HEK293 (cell line): ENCODE measurements at regions not wholly inside any gene's neighbourhood (a gene's known extent, or its start where the extent isn't known, plus 50 kb on each side); places are given as distances from the start of the nearest gene placed in this dataset.

Experiments used
- CTCF ChIA-PET: fragments of 350-600 bp; formaldehyde crosslinking; extraction: SDS; loops from one replicate; lab custom pipeline; 2021; ENCODE audit warnings: antibody characterized with exemption; lab: Yijun Ruan, JAX
- POLR2A ChIA-PET: fragments of 300-600 bp; formaldehyde crosslinking; extraction: SDS; loops from one replicate; lab custom pipeline; 2020; ENCODE audit warnings: antibody characterized with exemption, inconsistent platforms; lab: Yijun Ruan, JAX
- H3K27ac ChIP-seq: fragments of 200-500 bp; sonication (Bioruptor generic); 2 replicates; pipeline ENCODE4 v1.5.1; 2014; ENCODE audit warnings: low read depth, low read length, control low read depth, inconsistent platforms; ENCODE audit errors: extremely low read depth
- H3K36me3 ChIP-seq, 2 experiments: fragments of 200-500 bp in 1 of 2; sonication (Bioruptor generic) in 1 of 2; 1 replicate in 1 of 2; 2 replicates in 1 of 2; pipeline ENCODE4 v1.5.1; 2014 to 2017; ENCODE audit warnings: inconsistent platforms in 2 of 2, low read length in 2 of 2; ENCODE audit not compliant: control insufficient read depth in 2 of 2, insufficient read depth in 1 of 2
- H3K4me1 ChIP-seq: fragments of 200-500 bp; sonication (Bioruptor generic); 2 replicates; pipeline ENCODE4 v1.5.1; 2014; ENCODE audit warnings: mild to moderate bottlenecking, low read length, inconsistent platforms; ENCODE audit not compliant: control insufficient read depth, insufficient read depth
- H3K4me3 ChIP-seq: 2 replicates; pipeline ENCODE4 v1.5.1; 2011; ENCODE audit warnings: low read depth, mild to moderate bottlenecking, control low read depth, low read length, moderate library complexity
- H3K9me3 ChIP-seq: fragments of 200-500 bp; sonication (Bioruptor generic); 2 replicates; pipeline ENCODE4 v1.5.1; 2014; ENCODE audit warnings: low read depth, low read length, inconsistent platforms; ENCODE audit not compliant: control insufficient read depth, insufficient read depth
- BCL11B ChIP-seq: fragments of 450-650 bp; formaldehyde crosslinking; IDR thresholded peaks from 2 replicates; pipeline ENCODE4 v1.5.1; 2016; ENCODE audit warnings: low read depth, missing biosample characterization, missing genetic modification characterization
- KLF9 ChIP-seq: fragments of 450-650 bp; formaldehyde crosslinking; IDR thresholded peaks from 2 replicates; pipeline ENCODE4 v1.5.1; 2016; ENCODE audit warnings: missing biosample characterization, missing genetic modification characterization, low read depth
- OVOL3 ChIP-seq: fragments of 450-650 bp; formaldehyde crosslinking; IDR thresholded peaks from 2 replicates; pipeline ENCODE4 v1.5.1; 2016; ENCODE audit warnings: missing biosample characterization, missing genetic modification characterization
- SALL2 ChIP-seq: fragments of 450-650 bp; formaldehyde crosslinking; IDR thresholded peaks from 2 replicates; pipeline ENCODE4 v1.5.0; 2017; ENCODE audit warnings: missing biosample characterization, mild to moderate bottlenecking, missing genetic modification characterization, borderline replicate concordance
- ZNF112 ChIP-seq: fragments of 450-650 bp; formaldehyde crosslinking; IDR thresholded peaks from 2 replicates; pipeline ENCODE4 v1.5.0; 2017; ENCODE audit warnings: missing biosample characterization, missing genetic modification characterization
- ZNF146 ChIP-seq: fragments of 450-650 bp; formaldehyde crosslinking; IDR thresholded peaks from 2 replicates; pipeline ENCODE4 v1.5.1; 2016; ENCODE audit warnings: missing biosample characterization, missing genetic modification characterization
- ZNF174 ChIP-seq: fragments of 450-650 bp; formaldehyde crosslinking; IDR thresholded peaks from 2 replicates; pipeline ENCODE4 v1.5.0; 2017; ENCODE audit warnings: missing biosample characterization, mild to moderate bottlenecking, missing genetic modification characterization
- ZNF211 ChIP-seq: fragments of 450-650 bp; formaldehyde crosslinking; IDR thresholded peaks from 2 replicates; pipeline ENCODE4 v1.5.1; 2016; ENCODE audit warnings: low read depth, missing biosample characterization, missing genetic modification characterization
- ZNF266 ChIP-seq: fragments of 450-650 bp; formaldehyde crosslinking; IDR thresholded peaks from 2 replicates; pipeline ENCODE4 v1.5.1; 2016; ENCODE audit warnings: missing biosample characterization, missing genetic modification characterization, low read depth
- ZNF280C ChIP-seq: fragments of 450-650 bp; formaldehyde crosslinking; IDR thresholded peaks from 2 replicates; pipeline ENCODE4 v1.5.1; 2016; ENCODE audit warnings: missing biosample characterization, missing genetic modification characterization
- ZNF366 ChIP-seq: fragments of 450-650 bp; formaldehyde crosslinking; conservative IDR thresholded peaks from 2 replicates; pipeline ENCODE4 v1.5.1; 2016; ENCODE audit warnings: missing biosample characterization, missing genetic modification characterization
- ZNF404 ChIP-seq: fragments of 450-650 bp; formaldehyde crosslinking; IDR thresholded peaks from 2 replicates; pipeline ENCODE4 v1.5.1; 2017; ENCODE audit warnings: missing biosample characterization, missing genetic modification characterization
- ZNF426 ChIP-seq: fragments of 450-650 bp; formaldehyde crosslinking; IDR thresholded peaks from 2 replicates; pipeline ENCODE4 v1.5.1; 2017; ENCODE audit warnings: missing biosample characterization, missing genetic modification characterization, mild to moderate bottlenecking, inconsistent platforms, moderate library complexity
- ZNF501 ChIP-seq: fragments of 450-650 bp; formaldehyde crosslinking; IDR thresholded peaks from 2 replicates; pipeline ENCODE4 v1.5.1; 2016; ENCODE audit warnings: missing biosample characterization, missing genetic modification characterization
- ZNF585B ChIP-seq: fragments of 450-650 bp; formaldehyde crosslinking; IDR thresholded peaks from 2 replicates; pipeline ENCODE4 v1.5.1; 2016; ENCODE audit warnings: missing biosample characterization, missing genetic modification characterization
- ZNF639 ChIP-seq: fragments of 450-650 bp; formaldehyde crosslinking; IDR thresholded peaks from 2 replicates; pipeline ENCODE4 v1.5.1; 2016; ENCODE audit warnings: missing biosample characterization, missing genetic modification characterization
- ZNF670 ChIP-seq: fragments of 450-650 bp; formaldehyde crosslinking; IDR thresholded peaks from 2 replicates; pipeline ENCODE4 v1.5.1; 2016; ENCODE audit warnings: missing biosample characterization, missing genetic modification characterization, low read depth
- ZNF701 ChIP-seq: fragments of 450-650 bp; formaldehyde crosslinking; IDR thresholded peaks from 2 replicates; pipeline ENCODE4 v1.5.1; 2016; ENCODE audit warnings: missing biosample characterization, missing genetic modification characterization
- ZNF707 ChIP-seq: fragments of 450-650 bp; formaldehyde crosslinking; IDR thresholded peaks from 2 replicates; pipeline ENCODE4 v1.5.1; 2016; ENCODE audit warnings: missing biosample characterization, missing genetic modification characterization
- ZSCAN5A ChIP-seq: fragments of 450-650 bp; formaldehyde crosslinking; IDR thresholded peaks from 2 replicates; pipeline ENCODE4 v1.5.1; 2016; ENCODE audit warnings: missing biosample characterization, missing genetic modification characterization
- TF ChIP-seq, protein P1 (sequence below): fragments of 450-650 bp; formaldehyde crosslinking; IDR thresholded peaks from 2 replicates; pipeline ENCODE4 v1.5.1; 2016; ENCODE audit warnings: missing biosample characterization, missing genetic modification characterization
- TF ChIP-seq, protein P2 (sequence below): fragments of 450-650 bp; formaldehyde crosslinking; IDR thresholded peaks from 2 replicates; pipeline ENCODE4 v1.5.1; 2016; ENCODE audit warnings: missing biosample characterization, missing genetic modification characterization

- TF ChIP-seq ZNF639 (tag by site-specific recombination), result no peak
- TF ChIP-seq, protein P1, sequence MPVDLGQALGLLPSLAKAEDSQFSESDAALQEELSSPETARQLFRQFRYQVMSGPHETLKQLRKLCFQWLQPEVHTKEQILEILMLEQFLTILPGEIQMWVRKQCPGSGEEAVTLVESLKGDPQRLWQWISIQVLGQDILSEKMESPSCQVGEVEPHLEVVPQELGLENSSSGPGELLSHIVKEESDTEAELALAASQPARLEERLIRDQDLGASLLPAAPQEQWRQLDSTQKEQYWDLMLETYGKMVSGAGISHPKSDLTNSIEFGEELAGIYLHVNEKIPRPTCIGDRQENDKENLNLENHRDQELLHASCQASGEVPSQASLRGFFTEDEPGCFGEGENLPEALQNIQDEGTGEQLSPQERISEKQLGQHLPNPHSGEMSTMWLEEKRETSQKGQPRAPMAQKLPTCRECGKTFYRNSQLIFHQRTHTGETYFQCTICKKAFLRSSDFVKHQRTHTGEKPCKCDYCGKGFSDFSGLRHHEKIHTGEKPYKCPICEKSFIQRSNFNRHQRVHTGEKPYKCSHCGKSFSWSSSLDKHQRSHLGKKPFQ (tag by site-specific recombination), result no peak
- TF ChIP-seq ZNF426 (tag by site-specific recombination), result no peak
Measured at GRCh38 chr16:59320657-59321056, 586.5 kb upstream of the GOT2 start (continued).

- H3K27ac ChIP-seq, result no peak overlapping the region
- CTCF ChIA-PET, result no interaction called here
- no peaks in the 10 kb centered on the region for H3K9me3 ChIP-seq
- POLR2A ChIA-PET, result no interaction called here
- no peaks in the 10 kb centered on the region for H3K4me1 ChIP-seq
- no peak overlapping the region for H3K4me3 ChIP-seq
- TF ChIP-seq ZNF280C (tag by site-specific recombination), result no peak
- TF ChIP-seq ZNF112 (tag by site-specific recombination), result no peak
- TF ChIP-seq ZNF266 (tag by site-specific recombination), result no peak
- TF ChIP-seq ZNF404 (tag by site-specific recombination), result no peak
- TF ChIP-seq, protein P2, sequence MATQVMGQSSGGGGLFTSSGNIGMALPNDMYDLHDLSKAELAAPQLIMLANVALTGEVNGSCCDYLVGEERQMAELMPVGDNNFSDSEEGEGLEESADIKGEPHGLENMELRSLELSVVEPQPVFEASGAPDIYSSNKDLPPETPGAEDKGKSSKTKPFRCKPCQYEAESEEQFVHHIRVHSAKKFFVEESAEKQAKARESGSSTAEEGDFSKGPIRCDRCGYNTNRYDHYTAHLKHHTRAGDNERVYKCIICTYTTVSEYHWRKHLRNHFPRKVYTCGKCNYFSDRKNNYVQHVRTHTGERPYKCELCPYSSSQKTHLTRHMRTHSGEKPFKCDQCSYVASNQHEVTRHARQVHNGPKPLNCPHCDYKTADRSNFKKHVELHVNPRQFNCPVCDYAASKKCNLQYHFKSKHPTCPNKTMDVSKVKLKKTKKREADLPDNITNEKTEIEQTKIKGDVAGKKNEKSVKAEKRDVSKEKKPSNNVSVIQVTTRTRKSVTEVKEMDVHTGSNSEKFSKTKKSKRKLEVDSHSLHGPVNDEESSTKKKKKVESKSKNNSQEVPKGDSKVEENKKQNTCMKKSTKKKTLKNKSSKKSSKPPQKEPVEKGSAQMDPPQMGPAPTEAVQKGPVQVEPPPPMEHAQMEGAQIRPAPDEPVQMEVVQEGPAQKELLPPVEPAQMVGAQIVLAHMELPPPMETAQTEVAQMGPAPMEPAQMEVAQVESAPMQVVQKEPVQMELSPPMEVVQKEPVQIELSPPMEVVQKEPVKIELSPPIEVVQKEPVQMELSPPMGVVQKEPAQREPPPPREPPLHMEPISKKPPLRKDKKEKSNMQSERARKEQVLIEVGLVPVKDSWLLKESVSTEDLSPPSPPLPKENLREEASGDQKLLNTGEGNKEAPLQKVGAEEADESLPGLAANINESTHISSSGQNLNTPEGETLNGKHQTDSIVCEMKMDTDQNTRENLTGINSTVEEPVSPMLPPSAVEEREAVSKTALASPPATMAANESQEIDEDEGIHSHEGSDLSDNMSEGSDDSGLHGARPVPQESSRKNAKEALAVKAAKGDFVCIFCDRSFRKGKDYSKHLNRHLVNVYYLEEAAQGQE, result no peak
- TF ChIP-seq ZNF366 (tag by site-specific recombination), result no peak
- TF ChIP-seq ZNF585B (tag by site-specific recombination), result no peak
- no peak for TF ChIP-seq ZNF701 (tag by site-specific recombination)
- no peak for TF ChIP-seq BCL11B
- no peaks in the 10 kb centered on the region for H3K36me3 ChIP-seq
Measured at GRCh38 chr16:59319871-59320270, 585.8 kb upstream of the GOT2 start.

DNA sequence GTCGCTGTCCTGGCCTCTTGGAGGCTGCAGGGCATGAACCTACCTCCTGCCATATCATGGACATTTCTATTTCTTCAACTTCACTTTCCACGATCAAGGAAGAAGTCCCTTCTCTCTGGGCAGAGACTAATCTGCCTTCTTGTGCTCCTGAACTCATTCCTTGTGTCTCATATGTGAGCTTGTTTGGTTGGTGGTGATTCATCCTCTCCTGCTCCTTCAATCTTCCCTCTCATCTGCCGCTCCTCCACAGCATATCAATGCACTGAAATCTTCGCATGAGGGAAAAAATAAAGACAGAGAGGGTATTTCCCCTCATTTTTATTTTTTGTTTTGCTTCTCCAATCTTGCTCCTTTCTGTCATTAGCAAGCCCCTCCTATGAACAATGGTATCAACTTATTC is 571.7 kb upstream of the GOT2 start:
- Histone ChIP-seq H3K27ac (no peak overlapping the region), H3K36me3 (no peaks in the 10 kb centered on the region), H3K4me1 (no peaks in the 10 kb centered on the region), H3K4me3 (no peak overlapping the region), H3K9me3 (no peaks in the 10 kb centered on the region)
- POLR2A ChIA-PET, result no interaction called here
- CTCF ChIA-PET, result no interaction called here
- TF ChIP-seq ZNF639 (tag by site-specific recombination), result no peak
- no peak for TF ChIP-seq ZNF146
- no peak for TF ChIP-seq ZNF707 (tag by site-specific recombination)
- TF ChIP-seq SALL2, result no peak
- no peak for TF ChIP-seq ZNF174 (tag by site-specific recombination)
- TF ChIP-seq ZNF211 (tag by site-specific recombination), result no peak
- TF ChIP-seq OVOL3 (tag by site-specific recombination), result no peak
- TF ChIP-seq KLF9, result no peak
- TF ChIP-seq ZNF670 (tag by site-specific recombination), result no peak
- TF ChIP-seq ZNF501 (tag by site-specific recombination), result no peak
- TF ChIP-seq ZSCAN5A (tag by site-specific recombination), result no peak
